GM18907 (cell line): ENCODE measurements at regions not wholly inside any gene's neighbourhood (a gene's known extent, or its start where the extent isn't known, plus 50 kb on each side); places are given as distances from the start of the nearest gene placed in this dataset.
"Not testable (repeated sequence)": the region's sequence is repeated elsewhere in the genome, so short reads cannot be mapped to it uniquely, and the experiment has no call there.

Experiments
- ATAC-seq: cut with Tn5 transposase; IDR thresholded peaks from one replicate; pipeline ENCODE4 v1.9.1; 2021; ENCODE audit warnings: mild to moderate bottlenecking, moderate library complexity; ENCODE audit not compliant: unreplicated experiment

- ATAC-seq, result no peak
These were observed 86.8 kb downstream of the NDUFA12 start for GRCh38 chr12:94916663-94917062.

- no peak for ATAC-seq
These were observed 93.8 kb downstream of the NDUFA12 start for GRCh38 chr12:94909663-94910062.

DNA sequence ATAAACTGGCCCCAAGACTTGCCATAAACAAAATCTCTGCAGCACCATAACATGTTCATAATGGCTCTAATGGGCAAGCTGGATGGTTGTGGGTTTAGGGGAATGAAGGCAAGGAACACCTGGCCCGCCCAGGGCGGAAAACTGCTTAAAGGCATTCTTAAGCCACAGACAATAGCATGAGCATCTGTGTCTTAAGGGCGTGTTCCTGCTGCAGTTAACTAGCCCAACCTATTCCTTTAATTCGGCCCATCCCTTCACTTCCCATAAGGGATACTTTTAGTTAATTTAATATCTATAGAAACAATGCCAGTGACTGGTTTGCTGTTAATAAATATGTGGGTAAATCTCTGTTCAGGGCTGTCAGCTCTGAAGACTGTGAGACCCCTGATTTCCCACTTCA lies 97.7 kb downstream of the NDUFA12 start:
- ATAC-seq, result not testable (repeated sequence)

- ATAC-seq, result no peak
These were observed 103.0 kb downstream of the NDUFA12 start for GRCh38 chr12:94900496-94900895.

- no peak for ATAC-seq
These were observed 105.1 kb downstream of the NDUFA12 start for GRCh38 chr12:94898388-94898787.

GRCh38 chr12:94892544-94893267 lies 110.8 kb downstream of the NDUFA12 start:
- ATAC-seq, result no peak

DNA sequence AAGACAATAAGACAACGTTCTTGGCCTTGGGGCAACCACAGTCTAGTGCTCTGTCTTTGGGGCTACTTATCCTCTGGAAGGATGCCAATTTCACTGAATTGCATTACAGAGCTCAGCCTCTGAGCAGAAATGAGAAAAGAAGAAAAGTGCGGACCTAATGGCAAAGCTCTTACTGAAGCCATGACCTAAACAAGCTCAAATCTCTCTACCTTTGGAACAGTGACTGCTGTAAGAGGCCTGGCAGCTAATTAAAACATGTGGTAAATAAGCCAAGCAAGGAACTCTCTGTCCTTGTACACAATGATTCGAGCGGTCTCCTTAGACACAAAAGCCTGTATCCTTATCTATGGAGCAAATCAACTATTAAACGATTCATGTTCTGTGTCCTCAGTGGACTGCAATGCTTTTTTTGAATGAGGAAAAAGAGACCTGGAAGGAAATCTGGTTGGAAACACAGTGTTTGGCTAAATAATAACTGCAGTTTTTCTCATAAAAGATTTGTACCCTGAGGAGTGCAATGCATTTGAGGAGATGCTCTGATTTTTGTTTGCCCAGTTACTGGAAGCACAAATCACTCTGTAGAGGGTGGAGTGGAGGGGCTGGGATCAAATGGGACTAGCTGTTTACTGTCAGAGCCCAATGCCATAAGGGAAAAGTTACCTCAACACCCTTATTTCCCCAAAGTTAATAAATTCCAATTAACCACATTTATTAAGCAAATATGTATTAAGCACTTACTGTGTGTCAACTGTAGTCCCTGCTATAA lies 113.9 kb downstream of the NDUFA12 start:
- no peak for ATAC-seq

- ATAC-seq, result no peak
These were observed 124.0 kb downstream of the NDUFA12 start for GRCh38 chr12:94879542-94879941.

DNA sequence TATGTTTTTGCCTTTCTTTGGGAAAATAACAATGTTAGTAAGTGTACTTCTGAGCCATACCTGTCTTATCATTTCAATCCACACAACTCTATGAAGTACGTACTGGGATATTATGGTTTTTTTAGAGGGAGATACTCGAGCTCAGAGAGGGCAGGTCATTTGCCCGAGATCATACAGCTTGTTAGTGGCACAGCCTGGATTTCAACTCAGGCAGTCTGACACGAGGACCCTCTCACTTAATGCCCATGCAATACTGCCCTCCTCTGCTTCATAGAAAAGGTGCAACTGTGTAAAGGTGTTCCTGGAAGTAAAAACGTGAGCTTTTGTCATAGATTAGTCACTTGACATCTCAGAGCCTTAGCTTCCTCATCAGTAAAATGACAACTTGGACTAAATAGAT lies 128.0 kb downstream of the NDUFA12 start:
- peak; percentile 56 for ATAC-seq

GRCh38 chr12:94874518-94875302 lies 128.8 kb downstream of the NDUFA12 start:
- no peak for ATAC-seq

- peak; percentile 74 for ATAC-seq
These were observed 129.6 kb downstream of the NDUFA12 start for GRCh38 chr12:94873734-94874517.

GRCh38 chr12:94872971-94873733 lies 130.3 kb downstream of the NDUFA12 start:
- ATAC-seq, result peak; percentile 41

DNA sequence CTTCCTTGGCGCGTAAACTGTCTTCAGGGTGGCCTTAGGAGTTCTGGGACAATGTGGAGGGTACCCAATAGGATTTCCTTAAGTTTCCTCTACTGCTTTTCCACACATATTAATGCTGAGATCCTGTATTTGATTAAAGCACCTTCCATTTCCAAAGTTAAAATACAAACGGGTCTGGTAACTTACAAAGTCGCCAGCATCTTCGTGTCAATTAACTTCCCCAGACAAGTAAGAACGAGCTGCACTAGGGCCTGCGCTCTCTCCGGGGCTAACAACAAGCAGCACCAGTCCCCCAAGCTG lies 130.9 kb downstream of the NDUFA12 start:
- no peak for ATAC-seq

GRCh38 chr12:94872007-94872653 lies 131.4 kb downstream of the NDUFA12 start:
- no peak for ATAC-seq

DNA sequence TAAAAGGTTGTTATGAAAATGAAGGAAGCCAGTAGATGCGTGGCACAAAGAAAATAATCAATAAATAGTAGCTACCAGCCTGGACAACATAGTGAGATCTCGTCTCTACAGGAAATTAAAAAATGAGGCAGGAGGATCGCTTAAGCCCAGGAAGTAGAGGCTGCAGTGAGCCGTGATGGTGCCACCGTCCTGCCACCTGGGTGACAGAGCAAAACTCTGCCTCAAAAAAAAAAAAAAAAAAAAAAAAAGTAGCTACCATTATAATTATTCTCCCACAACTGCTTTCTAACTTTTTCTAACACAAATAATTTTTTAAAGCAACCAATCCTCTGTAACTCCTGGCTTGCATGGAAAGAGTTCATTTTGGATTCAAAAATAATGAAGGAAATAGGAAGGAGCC lies 133.0 kb downstream of the NDUFA12 start:
- ATAC-seq, result no peak

GRCh38 chr12:94868161-94868560 lies 135.3 kb downstream of the NDUFA12 start:
- ATAC-seq, result no peak

- peak; percentile 48 for ATAC-seq
These were observed 136.2 kb downstream of the NDUFA12 start for GRCh38 chr12:94867066-94867855.

DNA sequence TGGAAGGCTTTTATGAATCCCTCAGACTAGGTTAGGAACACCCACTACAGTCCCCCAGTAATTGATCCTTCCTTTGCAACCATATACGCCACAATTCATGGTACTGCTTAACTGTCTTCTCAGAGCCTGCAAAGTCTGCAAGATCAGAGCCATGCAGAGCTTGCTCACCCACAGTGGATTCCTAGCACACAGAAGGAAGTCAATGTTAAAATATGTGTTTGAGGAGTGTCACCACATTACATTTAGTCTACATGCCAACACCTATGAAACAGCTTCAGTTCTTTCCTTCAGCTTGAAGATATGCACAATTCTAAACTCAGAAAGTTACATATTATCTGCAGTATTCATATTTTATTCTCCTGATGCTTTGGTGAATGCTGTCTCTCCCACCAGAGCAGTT lies 138.5 kb downstream of the NDUFA12 start:
- no peak for ATAC-seq
